Limb (tissue), 2 donors: ENCODE measurements at regions not wholly inside any gene's neighbourhood (a gene's known extent, or its start where the extent isn't known, plus 50 kb on each side); places are given as distances from the start of the nearest gene placed in this dataset.
"Not testable (repeated sequence)": the region's sequence is repeated elsewhere in the genome, so short reads cannot be mapped to it uniquely, and the experiment has no call there.

Experiments used
- DNase-seq, 2 donors: peaks; one replicate each; pipeline ENCODE4 v3.0.0-alpha.2; 2016; ENCODE audit errors: extremely low spot score in 2 of 2

GRCh38 chr4:103998756-103999155 is 279.0 kb upstream of the TACR3 start:
- no peak for DNase-seq

DNA sequence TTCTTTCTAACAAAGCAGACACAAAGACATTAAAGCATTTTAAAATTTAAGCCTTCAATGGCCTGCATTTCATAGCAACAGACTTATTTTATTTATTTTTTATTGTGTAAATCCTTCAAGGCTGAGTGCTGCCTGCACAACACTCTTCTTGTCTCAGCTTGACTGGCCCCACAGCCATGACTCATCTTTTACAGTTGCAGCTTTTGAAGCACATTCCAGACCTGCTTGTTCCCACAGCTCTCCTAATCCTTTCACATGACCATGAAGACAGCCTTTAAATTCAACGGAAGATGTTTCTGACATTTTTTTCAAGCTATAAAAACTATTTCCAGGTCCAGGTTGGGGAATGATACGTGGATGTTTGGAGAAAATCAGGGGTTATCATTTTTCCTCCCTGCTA is 276.9 kb upstream of the TACR3 start:
- DNase-seq, result peak in 1 of 2 donors; percentile 54

DNA sequence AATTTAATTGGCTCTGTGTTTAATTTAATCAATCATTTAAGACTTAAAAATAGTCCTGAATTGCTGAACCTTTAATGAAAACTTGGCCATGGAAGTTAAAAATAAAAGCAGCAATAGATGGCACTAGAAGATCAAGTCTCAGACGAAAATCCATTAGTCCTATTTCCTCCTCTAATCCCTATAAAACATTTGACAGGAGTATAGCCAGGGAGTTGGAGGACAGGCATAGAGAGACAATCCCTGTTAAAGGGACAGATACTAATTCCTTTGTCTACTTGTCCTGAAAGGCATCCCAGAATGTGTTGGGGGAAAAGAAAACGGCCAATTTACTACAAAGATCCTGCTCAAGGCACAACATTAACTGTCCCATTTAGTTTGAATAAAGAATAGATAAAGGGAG is 276.3 kb upstream of the TACR3 start:
- peak in 1 of 2 donors; percentile 72 for DNase-seq

DNA sequence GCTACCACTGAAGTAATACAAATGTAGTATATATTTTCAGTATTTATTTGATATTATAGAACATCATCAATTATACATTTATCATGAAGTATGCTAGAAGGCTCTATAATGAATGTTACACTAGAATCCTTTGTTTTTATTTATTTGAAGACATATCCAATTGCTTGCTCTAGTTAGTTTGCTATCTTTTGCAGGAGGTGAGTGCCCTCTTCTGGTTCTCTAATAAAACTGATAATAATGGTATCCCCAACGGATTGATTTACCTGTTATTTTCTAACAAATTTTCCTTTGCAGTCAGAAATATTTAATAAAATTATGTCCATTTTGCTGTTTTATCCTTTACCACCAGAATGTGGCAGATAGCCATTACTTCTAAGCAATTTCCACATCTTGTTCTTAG is 274.3 kb upstream of the TACR3 start:
- DNase-seq, result no peak

DNA sequence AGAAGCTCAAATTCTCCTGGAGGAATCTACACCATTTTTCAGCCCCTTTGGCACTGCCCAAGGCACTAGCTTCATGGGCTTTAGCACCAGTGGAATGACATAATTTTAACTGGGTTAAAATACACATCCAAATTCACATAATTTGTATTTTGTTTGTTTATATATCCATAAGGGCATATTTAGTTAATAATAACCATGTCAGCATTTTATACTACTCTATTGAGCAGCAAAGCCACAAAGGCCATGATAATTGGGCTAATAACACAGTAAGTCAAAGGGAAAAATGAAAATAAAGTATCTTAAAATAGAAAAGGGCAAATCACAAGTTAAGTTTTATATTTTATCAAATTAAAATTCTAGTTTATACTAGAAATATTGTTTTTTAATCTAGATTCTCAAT is 262.7 kb upstream of the TACR3 start:
- no peak for DNase-seq

DNA sequence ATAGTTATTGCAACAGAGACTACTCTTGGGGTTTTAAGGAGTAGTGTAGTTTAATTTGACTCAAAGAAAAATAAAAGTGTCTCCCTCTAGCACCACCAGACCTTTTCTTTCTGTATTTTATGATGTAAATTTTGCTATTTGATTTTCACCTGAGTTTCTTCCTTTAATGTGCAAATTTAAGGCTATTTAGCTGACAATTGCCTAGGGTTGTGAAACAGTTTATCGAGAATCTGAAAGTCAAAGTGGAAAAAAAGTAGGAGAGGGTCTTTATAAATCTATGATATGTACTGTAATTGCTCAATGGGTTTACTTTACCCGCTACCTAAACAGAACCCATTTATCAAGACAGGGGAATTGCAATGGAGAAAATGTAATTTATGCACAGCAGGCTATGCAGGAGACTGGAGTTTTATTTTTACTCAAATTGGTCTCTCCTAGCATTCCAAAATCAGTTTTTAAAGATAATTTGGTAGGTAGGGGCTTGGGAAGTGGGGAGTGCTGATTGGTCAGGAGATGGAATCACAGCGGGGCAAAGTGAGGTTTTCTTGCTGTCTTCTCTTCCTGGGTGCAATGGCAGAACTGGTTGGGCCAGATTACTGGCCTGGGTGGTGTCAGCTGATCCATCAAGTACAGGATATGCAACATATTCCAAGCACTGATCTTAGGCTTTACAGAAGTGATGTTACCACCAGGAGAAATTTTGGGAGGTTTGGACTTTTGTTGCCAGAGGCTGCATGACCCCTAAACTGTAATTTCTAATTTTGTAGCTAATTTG is 228.6 kb upstream of the TACR3 start:
- no peak for DNase-seq

DNA sequence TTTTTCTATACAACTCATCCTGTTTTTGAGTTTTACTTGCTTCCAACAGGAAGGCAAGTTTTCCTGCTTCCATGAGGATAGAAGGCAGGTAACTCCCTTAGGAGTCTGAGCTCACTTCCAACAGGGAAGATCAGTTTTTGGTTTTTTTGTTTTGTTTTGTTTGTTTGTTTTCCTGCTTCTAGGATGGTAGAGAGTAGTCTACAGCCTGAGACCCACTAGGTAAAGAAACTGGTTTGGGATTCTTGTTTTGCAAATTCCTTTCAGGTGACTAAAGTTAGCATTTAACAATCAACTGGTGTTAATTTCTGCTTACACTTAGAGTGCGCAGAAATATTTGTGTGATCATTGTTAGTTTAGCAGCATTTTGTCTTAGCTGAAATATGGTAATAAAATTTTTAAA is 227.8 kb upstream of the TACR3 start:
- no peak for DNase-seq

DNA sequence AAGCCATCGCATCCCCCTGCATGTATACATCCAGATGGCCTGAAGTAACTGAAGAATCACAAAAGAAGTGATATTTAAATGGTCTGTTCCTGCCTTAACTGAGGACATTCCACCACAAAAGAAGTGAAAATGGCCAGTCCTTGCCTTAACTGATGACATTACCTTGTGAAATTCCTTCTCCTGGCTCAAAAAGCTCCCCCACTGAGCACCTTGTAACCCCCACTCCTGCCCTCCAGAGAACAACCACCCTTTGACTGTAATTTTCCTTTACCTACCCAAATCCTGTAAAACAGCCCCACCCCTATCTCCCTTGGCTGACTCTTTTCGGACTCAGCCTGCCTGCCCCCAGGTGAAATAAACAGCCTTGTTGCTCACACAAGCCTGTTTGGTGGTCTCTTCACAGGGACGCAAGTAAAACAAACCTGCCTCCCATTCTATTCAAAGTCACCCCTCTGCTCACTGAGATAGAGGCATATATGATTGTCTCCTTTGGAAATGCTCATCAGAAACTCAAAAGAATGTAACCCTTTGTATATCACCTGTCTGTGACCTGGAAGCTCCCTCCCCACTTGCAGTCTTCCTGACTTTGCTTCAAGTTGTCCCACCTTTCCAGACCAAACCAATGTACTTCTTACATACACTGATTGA is 227.0 kb upstream of the TACR3 start:
- not testable (repeated sequence) for DNase-seq

GRCh38 chr4:103938488-103938887 is 218.7 kb upstream of the TACR3 start:
- no peak for DNase-seq

DNA sequence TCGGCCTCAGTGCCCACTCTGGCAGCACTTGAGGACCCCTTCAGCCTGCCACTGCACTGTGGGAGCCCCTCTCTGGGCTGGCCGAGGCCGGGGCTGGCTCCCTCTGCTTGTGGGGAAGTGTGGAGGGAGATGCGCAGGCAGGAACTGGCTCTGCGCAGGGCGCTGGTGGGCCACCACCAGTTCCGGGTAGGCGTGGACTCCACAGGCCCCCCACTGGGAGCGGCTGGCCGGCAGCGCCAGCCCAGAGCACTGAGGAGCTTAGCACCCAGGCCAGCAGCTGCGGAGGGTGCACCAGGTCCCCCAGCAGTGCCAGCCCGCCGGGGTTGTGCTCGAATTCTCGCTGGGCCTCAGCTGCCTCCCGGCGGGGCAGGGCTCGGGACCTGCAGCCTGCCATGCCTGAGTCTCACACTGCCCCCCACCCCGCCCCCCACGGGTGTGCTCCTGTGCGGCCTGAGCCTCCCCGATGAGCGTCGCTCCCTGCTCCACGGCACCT is 216.9 kb upstream of the TACR3 start:
- DNase-seq, result no peak

GRCh38 chr4:103934178-103934789 is 214.5 kb upstream of the TACR3 start:
- peak in 1 of 2 donors; percentile 73 for DNase-seq

DNA sequence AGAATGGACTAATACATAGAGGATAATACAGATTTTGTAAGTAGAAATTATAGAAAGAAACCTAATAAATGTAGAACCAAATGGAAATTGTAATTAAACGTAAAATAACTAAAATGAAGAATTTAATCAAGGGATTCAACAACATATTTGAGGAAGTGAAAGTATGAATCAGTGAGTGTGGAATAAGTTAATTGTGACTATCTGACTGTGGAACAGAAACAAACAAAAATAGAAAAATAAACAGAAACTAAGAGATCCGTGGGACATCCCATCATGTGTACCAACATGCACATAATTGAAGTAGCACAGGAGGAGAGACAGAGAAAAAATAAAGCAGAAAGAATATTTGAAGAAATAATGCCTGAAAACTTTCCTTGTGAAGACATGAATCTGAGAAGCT is 208.6 kb upstream of the TACR3 start:
- no peak for DNase-seq

- no peak for DNase-seq
These were observed 203.8 kb upstream of the TACR3 start for GRCh38 chr4:103923551-103923950.

DNA sequence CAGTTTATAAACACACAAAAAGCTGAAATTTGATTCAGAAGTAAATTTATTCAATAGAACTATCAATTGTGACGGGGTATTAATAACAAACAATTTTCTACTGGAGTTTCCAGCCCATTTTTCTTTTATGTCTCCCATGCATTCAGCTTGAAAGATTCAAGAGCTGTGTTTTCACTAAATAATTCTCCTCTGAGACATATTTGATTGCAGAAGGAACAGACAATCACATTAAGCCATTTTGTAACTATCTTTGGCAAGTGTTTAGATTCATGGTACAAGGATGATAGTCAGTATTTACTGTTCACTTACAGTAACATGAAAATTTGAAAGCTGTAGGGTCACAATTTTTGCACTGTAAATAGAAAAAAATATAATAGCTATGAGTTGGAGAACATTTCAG is 198.4 kb upstream of the TACR3 start:
- DNase-seq, result no peak

- DNase-seq, result peak in 1 of 2 donors; percentile 30
These were observed 195.6 kb upstream of the TACR3 start for GRCh38 chr4:103915224-103915869.

GRCh38 chr4:103907414-103907813 is 187.6 kb upstream of the TACR3 start:
- DNase-seq, result no peak

- no peak for DNase-seq
These were observed 184.3 kb upstream of the TACR3 start for GRCh38 chr4:103904123-103904522.

DNA sequence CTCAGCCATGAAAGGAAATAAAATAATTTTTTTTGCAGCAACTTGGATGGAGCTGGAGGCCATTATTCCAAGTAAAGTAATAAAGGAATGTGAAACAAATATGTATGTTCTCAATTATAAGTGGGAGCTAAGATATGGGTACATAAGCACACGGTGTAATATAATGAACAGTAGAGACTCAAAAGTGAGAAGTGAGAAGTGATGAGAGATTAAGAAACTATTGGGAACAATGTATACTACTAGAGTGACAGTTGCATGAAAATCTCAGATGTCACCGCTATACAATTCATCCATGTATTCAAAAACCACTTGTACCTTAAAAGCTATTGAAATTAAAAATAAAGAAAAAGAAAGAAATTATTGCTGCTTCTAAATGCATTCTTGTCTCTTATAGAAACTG is 182.9 kb upstream of the TACR3 start:
- DNase-seq, result no peak

GRCh38 chr4:103895876-103896465 is 176.2 kb upstream of the TACR3 start:
- DNase-seq, result no peak

DNA sequence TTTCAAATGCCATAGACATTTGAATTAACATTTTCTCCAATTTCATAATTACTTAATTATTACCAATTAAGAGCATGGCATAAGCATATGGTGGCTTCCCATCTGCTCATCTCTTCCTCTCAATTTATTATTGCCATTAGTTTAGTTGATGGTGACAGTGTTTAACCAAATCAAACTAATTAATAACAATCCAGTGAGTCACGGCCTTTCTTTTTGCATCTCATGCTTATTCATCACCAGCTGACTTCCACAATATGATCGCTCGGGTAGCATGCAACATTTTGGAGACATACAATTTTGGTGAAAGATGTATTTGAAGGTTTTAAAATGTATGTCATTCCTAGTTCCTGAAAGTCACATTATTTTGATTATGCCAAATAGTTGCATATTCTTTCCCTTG is 172.8 kb upstream of the TACR3 start:
- no peak for DNase-seq

DNA sequence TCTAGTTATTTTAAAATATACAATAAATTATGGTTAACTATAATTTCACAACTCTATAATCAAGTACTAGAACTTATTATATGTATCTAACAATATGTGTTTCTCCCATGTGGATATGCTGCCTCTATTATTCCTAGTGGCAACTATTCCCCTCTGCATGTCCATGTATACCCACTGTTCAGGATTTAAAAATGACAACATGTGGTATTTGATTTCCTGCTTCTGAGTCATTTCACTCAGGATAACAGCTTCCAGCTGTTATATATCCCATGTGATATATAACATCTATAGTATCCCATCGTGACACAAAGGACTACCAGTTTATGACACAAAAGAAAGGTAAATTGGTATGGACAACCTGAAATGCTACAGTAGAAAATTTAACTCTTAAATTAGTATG is 167.4 kb upstream of the TACR3 start:
- no peak for DNase-seq

DNA sequence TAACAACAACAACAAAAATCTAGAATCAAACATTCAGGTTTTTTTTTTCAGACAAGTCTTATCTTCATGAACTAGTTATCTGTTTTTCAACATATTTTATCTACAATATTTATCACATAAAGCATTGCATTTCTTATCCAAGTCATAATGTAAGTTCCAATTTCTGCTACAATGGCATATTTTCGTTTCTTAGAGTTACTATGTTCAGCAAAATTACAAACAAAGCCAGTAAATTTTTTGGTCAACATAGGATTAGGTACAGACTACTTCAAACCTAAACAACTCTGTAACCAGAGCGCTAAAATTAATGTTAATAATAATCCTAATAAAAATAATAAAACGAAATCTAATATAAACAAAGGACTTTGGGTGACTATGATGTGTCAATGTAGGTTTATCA is 165.4 kb upstream of the TACR3 start:
- DNase-seq, result no peak
